GM18868 (cell line): ENCODE measurements at regions not wholly inside any gene's neighbourhood (a gene's known extent, or its start where the extent isn't known, plus 50 kb on each side); places are given as distances from the start of the nearest gene placed in this dataset.
"Not testable (repeated sequence)": the region's sequence is repeated elsewhere in the genome, so short reads cannot be mapped to it uniquely, and the experiment has no call there.

Experiments used
- ATAC-seq: cut with Tn5 transposase; IDR thresholded peaks from one replicate; pipeline ENCODE4 v1.9.1; 2021; ENCODE audit warnings: mild to moderate bottlenecking, moderate library complexity; ENCODE audit not compliant: unreplicated experiment

DNA sequence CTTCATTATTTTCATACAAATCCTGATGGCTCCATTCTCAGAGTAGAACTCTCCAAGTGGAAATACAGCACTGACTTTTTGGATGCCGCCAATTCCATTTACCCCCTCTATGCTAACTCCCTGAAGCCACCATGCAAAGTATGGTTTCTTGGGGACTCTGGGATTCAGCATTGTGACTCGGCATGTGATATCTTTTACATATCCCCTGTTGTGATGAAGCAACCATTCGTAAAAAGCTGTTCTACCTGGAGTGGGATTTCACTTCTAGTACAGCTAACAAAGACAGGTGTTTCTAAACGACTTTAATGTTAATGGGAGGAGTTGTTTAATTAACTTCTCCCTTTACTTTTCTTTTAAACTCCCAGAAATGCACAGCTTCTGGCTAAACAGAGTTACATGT is 533.5 kb downstream of the RBFOX1 start:
- ATAC-seq, result no peak

DNA sequence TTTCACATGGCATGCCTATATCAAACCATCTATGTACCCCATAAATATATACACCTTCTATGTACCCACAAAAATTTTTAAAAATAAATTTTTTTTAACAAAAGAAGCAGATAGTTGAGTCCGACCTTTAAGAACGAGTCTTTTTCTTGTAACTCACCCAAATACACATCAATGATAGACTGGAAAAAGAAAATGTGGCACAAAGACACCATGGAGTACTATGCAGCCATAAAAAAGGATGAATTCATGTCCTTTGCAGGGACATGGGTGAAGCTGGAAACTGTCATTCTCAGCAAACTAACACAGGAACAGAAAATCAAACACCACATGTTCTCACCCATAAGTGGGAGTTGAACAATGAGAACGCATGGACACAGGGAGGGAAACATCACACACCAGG is 532.7 kb downstream of the RBFOX1 start:
- ATAC-seq, result not testable (repeated sequence)

DNA sequence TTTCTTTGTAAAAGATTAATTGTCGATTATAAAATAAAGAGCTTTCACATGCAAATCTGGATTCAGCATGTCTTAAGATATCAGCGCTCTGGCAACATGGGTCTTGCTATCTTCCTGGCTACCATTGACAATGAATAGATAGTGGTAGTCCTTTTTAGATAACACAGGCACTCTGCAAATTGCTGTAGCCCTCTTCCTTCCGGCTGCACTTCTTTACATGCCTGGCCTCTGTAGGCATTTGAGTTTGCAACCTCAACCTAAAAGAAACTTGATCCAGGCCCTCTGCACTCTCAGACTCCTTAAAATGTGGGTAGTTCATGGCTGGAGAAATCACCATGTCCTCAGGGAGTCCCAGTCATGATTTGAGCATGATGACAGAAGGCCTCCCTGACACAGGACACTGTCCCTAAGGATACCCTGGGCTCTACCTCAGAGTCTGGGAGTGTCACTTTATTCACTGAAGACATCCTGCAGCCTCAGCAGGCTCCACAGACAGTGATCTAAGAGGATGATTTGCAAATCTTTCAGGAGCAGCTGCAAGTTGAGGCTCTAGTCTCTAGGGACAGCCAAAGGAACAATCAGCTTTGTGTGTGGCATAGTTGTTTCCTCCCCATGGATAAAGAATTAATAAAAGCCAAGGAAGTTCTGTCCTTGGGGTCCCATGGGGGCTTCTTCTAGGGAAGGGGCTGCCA is 529.4 kb downstream of the RBFOX1 start:
- no peak for ATAC-seq

DNA sequence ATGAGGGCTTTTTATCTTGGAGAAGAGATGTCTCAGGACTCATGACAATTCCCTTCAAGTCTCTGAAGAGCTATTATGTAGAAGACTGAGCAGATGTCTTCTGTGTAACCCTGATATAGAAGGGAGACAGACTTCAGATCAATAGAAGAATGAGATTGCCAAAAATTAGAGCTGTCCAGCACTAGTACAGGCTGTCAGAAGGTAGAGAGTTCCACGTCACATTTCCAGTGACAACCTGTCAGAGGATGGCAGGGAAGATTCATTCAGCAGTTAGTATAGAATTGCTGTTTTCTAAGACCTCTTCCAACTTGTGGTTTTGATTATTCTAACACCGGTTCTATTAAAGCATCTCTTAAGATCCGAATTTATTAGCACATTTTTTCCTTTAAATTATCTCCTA is 520.6 kb downstream of the RBFOX1 start:
- no peak for ATAC-seq

DNA sequence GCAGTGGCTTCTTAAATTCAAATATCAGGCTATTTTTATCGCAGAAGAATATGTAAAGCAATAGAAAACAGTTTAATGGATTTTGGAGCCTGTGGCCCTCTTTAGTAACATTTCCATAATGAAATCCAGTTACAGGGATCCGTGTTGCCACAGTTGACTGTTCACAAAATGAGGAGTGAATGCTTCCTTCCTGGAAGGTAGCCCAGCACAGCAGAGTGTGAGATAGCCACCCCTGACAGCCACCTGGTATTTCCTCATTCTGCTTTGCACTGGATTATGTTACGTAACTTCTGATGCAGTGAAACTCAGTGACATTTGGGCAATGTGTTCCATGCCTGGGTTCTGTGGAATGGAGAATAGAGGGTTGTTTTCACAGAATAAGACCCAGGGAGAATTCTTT is 517.2 kb downstream of the RBFOX1 start:
- ATAC-seq, result no peak

DNA sequence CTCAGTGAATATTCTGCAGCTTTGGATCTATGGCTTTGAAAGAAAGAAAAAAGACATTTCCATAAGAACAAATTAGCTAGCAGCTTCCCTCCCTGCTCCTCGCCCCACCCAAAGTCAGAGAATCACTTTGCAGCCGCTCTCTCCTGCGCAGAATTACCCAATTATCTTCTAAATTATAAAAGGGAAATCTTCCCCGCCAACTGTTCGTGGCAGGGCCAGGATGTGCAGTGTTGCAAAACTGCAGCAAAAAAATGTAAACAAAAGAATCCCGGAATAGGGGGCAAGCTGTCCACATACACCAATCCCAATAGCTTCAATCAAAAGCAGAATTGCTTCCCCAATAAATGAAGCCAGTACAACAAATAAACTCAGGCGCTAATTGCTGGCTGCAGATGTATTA is 510.6 kb downstream of the RBFOX1 start:
- no peak for ATAC-seq

DNA sequence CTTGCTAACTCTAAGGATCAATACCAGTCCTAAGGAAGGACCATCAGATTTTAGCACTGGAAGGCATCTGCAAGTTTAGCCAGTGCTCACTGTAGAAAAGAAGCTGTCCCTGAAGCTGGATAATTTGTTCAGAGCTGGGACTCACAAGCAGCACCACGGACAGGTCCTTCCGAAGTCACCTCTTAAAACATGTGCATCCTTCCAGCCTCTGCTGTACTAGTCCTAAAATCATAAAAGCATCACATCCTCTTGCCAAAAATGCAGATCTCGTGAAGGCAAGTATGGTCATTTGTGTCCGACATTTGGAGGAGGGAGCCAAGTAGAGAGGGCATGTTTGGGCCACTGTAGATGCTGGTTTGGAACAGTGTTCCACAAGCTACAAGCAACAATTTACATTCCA is 506.9 kb downstream of the RBFOX1 start:
- ATAC-seq, result no peak

DNA sequence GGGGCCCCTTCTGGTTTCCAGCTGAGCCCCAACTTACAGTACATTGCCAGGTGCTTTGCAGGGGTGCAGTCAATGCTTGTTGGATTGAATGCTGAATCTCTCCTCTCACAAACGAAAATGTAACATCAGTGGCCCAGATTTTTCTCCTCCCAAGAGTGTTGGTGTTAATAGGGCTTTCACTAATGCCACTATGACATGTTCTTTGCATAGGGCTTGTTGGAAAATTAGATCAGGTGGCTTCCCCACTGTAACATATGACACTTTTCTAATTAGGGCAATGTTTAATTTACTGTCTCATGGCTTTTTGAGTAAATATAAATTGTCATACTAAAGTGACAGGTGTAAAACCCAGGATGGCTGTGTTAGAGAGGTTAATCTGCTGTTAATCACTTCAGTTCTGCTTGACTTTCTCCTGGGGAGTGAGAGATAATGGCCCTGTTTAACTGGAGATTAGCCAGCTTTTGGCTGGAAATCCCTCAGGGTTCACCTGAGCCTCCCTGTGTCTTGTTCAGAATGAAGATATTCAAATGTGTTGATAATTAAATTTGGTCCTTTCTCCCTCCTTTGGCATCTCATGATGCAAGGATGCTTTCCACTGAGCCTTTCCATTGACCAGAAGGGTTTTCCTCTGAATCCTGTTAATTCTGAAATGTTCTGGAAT is 502.3 kb downstream of the RBFOX1 start:
- no peak for ATAC-seq

DNA sequence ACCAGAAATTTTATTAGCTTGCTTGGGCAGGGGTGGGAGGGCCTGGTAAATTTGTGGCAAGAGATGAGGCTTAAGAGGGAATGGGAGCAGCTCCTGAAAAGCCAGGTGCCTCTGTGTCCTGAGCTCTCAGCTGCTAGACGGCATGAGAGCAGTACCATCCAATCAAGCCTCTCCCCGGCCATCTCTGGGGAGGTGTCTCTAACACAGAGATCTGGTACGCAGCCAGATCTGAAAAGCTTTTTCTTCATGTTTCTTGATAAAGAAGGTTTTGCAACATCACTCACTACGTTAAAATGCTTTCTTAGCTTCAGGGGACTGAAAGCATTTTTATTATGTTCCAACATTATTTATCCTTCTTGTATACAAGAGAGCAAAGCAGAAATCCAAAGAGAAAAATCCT is 488.2 kb downstream of the RBFOX1 start:
- no peak for ATAC-seq

DNA sequence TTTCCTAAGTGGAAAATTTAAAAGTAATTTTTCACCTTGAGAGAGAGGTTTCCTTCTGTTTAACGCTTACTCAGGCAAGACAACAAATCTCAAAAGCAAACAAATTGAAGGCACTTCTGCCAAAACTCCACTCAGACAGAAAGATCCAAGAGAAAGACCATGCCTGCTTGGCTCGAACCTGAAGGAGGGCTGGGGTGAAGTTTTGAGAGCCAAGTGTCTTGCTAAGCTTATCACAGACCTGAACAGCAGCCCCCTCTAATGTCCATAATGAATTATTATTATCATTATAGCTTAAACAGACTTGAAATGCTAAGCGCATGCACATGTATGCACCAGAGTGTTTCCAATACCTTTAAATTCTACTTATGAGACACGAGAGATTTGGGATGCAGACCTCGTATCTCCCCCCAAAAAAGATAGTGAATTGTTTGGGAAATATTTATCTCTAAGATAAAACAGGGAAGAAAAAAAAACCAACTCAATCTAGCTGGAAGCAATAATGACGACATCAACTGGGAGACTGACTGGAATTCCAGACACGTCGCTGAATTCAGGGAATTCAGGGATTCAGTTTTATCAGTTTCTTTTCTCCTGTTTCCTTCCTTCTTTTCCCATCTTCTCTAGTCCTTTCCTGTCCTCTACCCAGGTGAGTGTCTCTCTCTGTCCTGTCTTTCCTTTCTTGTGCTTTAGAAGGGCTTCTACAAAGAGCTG is 473.2 kb downstream of the RBFOX1 start:
- ATAC-seq, result no peak

DNA sequence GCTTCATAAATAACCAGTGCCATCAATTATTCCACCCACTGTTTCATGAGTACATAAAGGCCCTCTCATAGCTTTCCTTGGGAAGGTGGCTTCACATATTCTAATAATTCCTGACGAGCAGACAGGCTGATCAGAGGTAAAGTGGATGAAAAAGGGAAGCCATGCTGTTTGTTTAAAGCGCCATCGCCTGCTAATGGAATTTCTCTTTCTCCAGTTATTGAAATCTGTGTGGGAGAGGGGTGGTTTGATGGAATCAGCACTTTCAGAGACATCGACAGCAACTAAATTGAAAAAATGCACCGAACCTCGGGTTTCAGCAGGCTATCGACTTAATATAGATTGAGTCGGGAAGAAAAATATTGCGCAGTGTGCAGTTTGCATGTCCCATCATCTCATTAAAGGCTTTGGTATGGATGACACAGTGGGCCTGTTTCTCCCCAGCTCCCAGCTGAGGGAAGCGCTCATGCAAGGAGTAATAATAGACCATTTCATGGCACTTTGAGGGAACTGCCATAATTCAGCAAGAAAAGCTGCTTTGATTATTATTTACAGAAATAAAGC is 472.1 kb downstream of the RBFOX1 start:
- no peak for ATAC-seq

DNA sequence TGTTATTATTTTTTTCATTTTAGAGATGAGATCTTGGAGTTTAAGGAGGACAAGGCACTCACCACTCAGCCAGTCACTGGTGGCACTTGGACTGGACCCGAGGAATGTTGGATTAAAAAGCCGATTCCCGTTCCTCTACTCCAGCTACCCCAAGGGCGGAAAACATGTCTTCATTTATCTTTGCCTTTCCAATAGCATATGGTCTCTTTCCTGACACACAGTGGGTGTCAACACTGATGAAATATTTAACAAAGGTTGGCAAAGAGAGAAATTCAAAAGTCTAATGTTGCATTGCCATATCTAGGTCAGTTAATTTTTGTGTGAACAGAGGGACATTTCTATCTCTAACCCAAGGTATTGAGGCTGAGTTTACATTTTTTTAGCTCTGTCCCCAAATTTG is 459.7 kb downstream of the RBFOX1 start:
- ATAC-seq, result no peak

DNA sequence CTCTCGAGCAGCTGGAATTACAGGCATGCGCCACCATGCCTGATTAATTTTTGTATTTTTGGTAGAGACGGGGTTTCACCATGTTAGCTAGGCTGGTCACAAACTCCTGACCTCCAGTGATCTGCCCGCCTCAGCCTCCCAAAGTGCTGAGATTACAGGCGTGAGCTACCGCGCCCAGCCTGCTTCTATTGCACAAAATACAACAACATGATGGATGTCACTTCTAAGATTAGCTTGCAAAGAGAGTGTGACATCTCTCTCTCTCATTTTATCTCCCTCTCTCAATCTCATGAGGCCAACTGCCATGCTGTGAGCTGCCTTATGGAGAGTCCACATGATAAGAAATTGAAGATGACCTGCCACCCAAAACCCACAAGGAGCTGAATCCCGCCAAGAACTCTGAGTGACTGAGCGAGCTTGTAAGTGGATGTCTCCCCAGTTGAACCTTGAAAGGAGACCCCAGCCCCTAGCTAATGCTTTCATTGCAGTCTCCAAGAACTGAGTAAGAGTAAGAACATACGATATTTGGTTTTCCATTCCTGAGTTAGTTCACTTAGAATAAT is 458.5 kb downstream of the RBFOX1 start:
- ATAC-seq, result no peak

DNA sequence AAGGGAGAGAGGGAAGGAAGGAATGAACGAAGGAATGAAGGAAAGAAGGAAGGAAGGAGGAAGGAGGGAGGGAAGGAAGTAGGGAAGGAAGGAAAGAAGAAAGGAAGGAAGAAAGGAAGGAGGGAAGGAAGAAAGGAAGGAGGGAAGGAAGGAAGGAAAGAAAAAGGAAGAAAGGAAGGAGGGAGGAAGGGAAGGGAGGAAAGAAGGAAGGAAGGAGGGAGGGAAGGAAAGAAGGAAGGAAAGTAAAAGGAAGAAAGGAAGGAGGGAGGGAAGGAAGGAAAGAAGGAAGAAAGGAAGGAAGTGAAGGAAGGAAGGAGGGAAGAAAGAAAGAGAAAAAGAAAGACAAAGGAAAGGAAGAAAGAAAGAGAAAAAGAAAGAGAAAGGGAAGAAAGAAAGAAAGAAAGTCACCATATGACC is 442.4 kb downstream of the RBFOX1 start:
- no peak for ATAC-seq

DNA sequence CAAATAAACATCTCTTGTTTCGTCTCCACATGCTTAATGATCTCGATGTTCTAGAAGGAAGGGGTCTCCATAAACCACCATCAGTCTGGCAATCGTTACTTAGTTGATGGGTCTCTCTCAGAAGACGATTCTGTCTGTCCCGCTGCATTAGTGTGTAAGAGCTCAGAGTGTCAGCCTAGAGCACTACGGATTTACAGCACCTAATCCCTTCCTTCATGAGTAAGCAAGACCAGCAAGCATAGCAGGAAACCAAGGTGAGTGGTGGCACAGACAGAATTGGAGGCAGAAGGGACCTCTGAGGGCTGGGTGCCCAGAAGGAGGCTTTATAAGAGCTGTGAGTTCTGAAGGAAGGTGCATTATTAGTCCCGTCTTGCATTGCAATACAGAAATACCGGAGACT is 440.1 kb downstream of the RBFOX1 start:
- ATAC-seq, result no peak

DNA sequence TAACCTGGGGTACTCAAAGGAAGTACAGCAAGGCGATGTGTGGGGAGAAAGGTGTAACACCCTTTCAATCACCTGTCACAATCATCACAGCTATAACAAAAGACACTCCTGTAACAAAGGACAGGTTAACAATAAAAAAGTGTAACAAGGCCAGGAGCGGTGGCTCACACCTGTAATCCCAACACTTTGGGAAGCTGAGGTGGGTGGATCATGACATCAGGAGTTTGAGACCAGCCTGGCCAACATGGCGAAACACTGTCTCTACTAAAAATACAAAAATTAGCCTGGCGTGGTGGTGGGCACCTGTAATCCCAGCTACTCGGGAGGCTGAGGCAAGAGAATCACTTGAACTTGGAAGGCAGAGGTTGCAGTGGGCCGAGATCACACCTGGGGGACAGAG is 436.4 kb downstream of the RBFOX1 start:
- ATAC-seq, result not testable (repeated sequence)

DNA sequence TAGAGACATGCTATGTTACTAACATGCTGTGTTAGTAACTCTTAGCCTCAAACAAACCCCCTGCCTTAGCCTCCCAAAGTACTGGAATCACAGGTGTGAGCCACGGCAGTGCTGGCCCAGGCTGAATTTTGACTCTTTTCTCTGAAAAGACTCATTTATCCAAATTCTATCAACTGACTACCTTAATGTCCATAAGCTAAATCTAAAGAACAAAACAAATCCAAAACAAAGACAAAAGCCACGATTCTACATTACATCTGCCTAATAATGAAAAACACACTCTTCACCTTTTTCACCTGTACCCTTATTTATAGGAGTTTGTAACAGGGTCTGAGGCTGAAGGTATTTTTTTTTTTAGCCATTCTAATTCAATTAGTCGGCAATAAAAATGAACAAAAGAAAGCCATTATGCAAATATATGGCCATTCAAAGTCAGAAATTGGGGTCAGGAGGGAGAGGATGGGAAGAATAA is 432.5 kb downstream of the RBFOX1 start:
- ATAC-seq, result no peak

DNA sequence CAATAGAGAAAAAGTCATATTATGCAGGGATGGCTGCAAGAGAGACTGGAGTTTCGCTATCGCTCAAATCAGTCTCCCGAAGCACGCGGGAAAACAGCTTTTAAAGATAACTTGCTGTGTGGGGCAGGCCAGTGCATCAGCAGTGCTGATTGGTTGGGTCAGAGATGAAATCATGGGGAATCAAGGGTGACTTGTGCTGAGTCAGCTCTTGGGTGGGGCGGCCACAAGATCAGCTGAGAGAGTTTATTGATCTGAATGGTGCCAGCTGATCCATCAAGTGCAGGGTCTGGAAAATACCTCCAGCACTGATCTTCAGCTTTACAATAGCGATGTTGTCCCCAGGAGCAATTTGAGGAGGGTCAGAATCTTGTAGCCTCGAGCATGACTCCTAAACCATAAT is 430.5 kb downstream of the RBFOX1 start:
- no peak for ATAC-seq
